Upper lobe of left lung (tissue), 4 donors: ENCODE measurements at regions not wholly inside any gene's neighbourhood (a gene's known extent, or its start where the extent isn't known, plus 50 kb on each side); places are given as distances from the start of the nearest gene placed in this dataset.

Experiments used
- POLR2A ChIP-seq, 4 donors: fragments of 450-650 bp; IDR thresholded peaks; one replicate each; pipeline ENCODE4 v1.5.1; 2016 to 2017; ENCODE audit warnings: antibody characterized with exemption in 4 of 4, mild to moderate bottlenecking in 2 of 4
- TF ChIP-seq, protein P1 (sequence below), 6 experiments: fragments of 450-650 bp in 4 of 6; fragments of 200-600 bp in 2 of 6; sonication (generic) in 2 of 6; IDR thresholded peaks; one replicate each; pipeline ENCODE4 v1.5.1; 2016 to 2019; ENCODE audit warnings: antibody characterized with exemption in 6 of 6

DNA sequence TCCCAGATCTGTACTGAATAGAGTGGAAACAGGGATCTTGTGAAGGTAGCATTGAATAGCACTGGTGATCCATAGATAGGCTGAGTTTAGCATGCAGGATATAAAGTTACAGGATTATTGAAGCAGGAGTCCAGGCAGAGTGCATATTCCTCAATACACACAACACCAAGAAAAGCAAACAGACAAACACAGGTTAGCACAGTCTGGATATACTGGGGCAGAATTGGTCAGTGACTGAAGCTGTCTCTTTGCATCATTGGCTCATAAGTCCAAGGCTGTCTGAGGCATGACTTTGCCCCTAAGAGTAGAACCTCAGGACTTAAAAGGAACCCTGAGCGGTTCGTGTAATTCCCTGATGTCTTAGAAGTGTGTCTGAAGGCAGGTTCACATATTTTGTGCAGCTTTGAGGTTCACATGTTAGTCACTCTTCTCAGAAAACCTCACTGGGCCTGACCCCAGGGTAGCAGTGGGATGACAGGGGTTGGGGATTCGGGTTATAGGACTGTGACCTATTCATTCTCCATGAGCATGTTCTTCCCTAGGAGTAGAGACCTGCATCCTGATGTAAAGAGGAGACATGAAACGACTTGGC, 134.6 kb downstream of the AASDH start:
- no peak for TF ChIP-seq POLR2A (IDR thresholded peaks at IDR 0.05)
- TF ChIP-seq, protein P1, sequence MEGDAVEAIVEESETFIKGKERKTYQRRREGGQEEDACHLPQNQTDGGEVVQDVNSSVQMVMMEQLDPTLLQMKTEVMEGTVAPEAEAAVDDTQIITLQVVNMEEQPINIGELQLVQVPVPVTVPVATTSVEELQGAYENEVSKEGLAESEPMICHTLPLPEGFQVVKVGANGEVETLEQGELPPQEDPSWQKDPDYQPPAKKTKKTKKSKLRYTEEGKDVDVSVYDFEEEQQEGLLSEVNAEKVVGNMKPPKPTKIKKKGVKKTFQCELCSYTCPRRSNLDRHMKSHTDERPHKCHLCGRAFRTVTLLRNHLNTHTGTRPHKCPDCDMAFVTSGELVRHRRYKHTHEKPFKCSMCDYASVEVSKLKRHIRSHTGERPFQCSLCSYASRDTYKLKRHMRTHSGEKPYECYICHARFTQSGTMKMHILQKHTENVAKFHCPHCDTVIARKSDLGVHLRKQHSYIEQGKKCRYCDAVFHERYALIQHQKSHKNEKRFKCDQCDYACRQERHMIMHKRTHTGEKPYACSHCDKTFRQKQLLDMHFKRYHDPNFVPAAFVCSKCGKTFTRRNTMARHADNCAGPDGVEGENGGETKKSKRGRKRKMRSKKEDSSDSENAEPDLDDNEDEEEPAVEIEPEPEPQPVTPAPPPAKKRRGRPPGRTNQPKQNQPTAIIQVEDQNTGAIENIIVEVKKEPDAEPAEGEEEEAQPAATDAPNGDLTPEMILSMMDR (IDR thresholded peaks at IDR 0.05) = no peak
